K562 (cell line): ENCODE measurements at regions not wholly inside any gene's neighbourhood (a gene's known extent, or its start where the extent isn't known, plus 50 kb on each side); places are given as distances from the start of the nearest gene placed in this dataset.

Experiments
- ATAC-seq: fragments of 200-7000 bp; cut with Tn5 transposase; 3 replicates; pipeline ENCODE4 v1.9.1; 2020; ENCODE audit warnings: moderate library complexity
- BruUV-seq: library from RNA; stranded (reverse); fragments of 400-500 nt; replicated peaks from 2 replicates; lab custom pipeline; 2021; lab: Mats Ljungman, UMichigan
- CTCF ChIA-PET: fragments of 300-600 bp; formaldehyde crosslinking; extraction: SDS; loops from one replicate; lab custom pipeline; 2021; ENCODE audit warnings: low intra/inter-chr PET ratio; lab: Yijun Ruan, JAX
- POLR2A ChIA-PET: fragments of 300-600, 350-650 bp; sonication (Branson Sonifier 250); formaldehyde crosslinking; extraction: SDS; loops from one replicate; lab custom pipeline; 2021; ENCODE audit warnings: antibody characterized with exemption, inconsistent platforms; lab: Yijun Ruan, JAX
- DNase-seq, 4 experiments: peaks; one replicate each; pipeline versions ENCODE4 v3.0.0 to v3.0.0-alpha.2; 2011 to 2018; ENCODE audit warnings: low spot score in 3 of 4, mixed read lengths in 3 of 4; ENCODE audit errors: extremely low read depth in 1 of 4
- FAIRE-seq: peaks from 2 replicates; lab custom pipeline; 2011; peaks lifted over from hg19 to GRCh38; lab: Jason Lieb, UNC
- H2AFZ ChIP-seq: 2 replicates; pipeline ENCODE4 v1.6.0; 2011; ENCODE audit warnings: low read depth, low read length, control low read depth, inconsistent platforms
- H3K27ac ChIP-seq: fragments of 200-600 bp; 3 replicates; pipeline ENCODE4 v1.8.0; 2011; ENCODE audit warnings: low read depth, mild to moderate bottlenecking, control low read depth, inconsistent platforms, low read length, moderate library complexity, mixed read lengths; ENCODE audit errors: extremely low read depth
- H3K27me3 ChIP-seq, 2 experiments: fragments of 300-600 bp in 1 of 2; 2 replicates in 1 of 2; 3 replicates in 1 of 2; pipeline versions ENCODE4 v1.6.0 to v1.8.0; 2011; ENCODE audit warnings: inconsistent platforms in 2 of 2, low read length in 2 of 2, mild to moderate bottlenecking in 1 of 2, mixed read lengths in 1 of 2, moderate library complexity in 1 of 2; ENCODE audit not compliant: control insufficient read depth in 2 of 2, insufficient read depth in 2 of 2
- H3K36me3 ChIP-seq: fragments of 300-600 bp; 3 replicates; pipeline ENCODE4 v1.8.0; 2011; ENCODE audit warnings: mild to moderate bottlenecking, low read length, inconsistent platforms; ENCODE audit not compliant: control insufficient read depth, insufficient read depth
- H3K4me1 ChIP-seq, 2 experiments: fragments of 200-600 bp in 1 of 2; replicated peaks in 1 of 2; 2 replicates in 1 of 2; 3 replicates in 1 of 2; pipeline versions ENCODE4 v1.5.1 to v1.8.0; 2011; ENCODE audit warnings: inconsistent platforms in 2 of 2, low read length in 2 of 2, mild to moderate bottlenecking in 1 of 2, mixed read lengths in 1 of 2, moderate library complexity in 1 of 2; ENCODE audit not compliant: control insufficient read depth in 2 of 2, insufficient read depth in 2 of 2
- H3K4me2 ChIP-seq: 2 replicates; pipeline ENCODE4 v1.6.1; 2011; ENCODE audit warnings: low read length, control low read depth, inconsistent platforms, mixed read lengths; ENCODE audit not compliant: insufficient read depth
- H3K4me3 ChIP-seq: fragments of 200-600 bp; sonication (generic), shearing (Covaris generic); 2 replicates; pipeline ENCODE4 v1.5.1; 2016; ENCODE audit warnings: control low read depth, inconsistent platforms
- H3K79me2 ChIP-seq: fragments of 200-600 bp; 3 replicates; pipeline ENCODE4 v1.8.0; 2011; ENCODE audit warnings: low read length, inconsistent platforms; ENCODE audit not compliant: control insufficient read depth, insufficient read depth
- H3K9ac ChIP-seq, 2 experiments: 2 replicates each; pipeline versions ENCODE4 v1.6.0 to v1.6.1; 2011; ENCODE audit warnings: low read depth in 2 of 2, low read length in 2 of 2, control low read depth in 1 of 2, inconsistent platforms in 1 of 2, mild to moderate bottlenecking in 1 of 2, mixed read lengths in 1 of 2; ENCODE audit not compliant: insufficient read depth in 1 of 2
- H3K9me1 ChIP-seq: one replicate; pipeline ENCODE4 v1.6.0; 2011; ENCODE audit warnings: inconsistent platforms, mild to moderate bottlenecking, low read length, moderate library complexity; ENCODE audit not compliant: control insufficient read depth, insufficient read depth
- H3K9me3 ChIP-seq: replicated peaks from 2 replicates; pipeline ENCODE4 v1.5.1; 2011; ENCODE audit warnings: low read depth, low read length, inconsistent platforms; ENCODE audit not compliant: control insufficient read depth, insufficient read depth
- H4K20me1 ChIP-seq: replicated peaks from 2 replicates; pipeline ENCODE4 v1.6.1; 2011; ENCODE audit warnings: low read length, inconsistent platforms, mixed read lengths; ENCODE audit not compliant: control insufficient read depth, insufficient read depth
- ATF4 ChIP-seq: fragments of 450-650 bp; formaldehyde crosslinking; IDR thresholded peaks from 2 replicates; pipeline ENCODE4 v1.4.0; 2022; ENCODE audit warnings: mild to moderate bottlenecking, moderate library complexity
- GTF2A2 ChIP-seq: IDR thresholded peaks from 2 replicates; pipeline ENCODE4 v1.6.1; 2016; ENCODE audit warnings: mild to moderate bottlenecking, missing genetic modification characterization, missing compliant biosample characterization
- GTF2F1 ChIP-seq: IDR thresholded peaks from 2 replicates; pipeline ENCODE4 v1.6.1; 2011; ENCODE audit warnings: low read depth, low read length, improper control_type of control experiment
- LARP7 ChIP-seq: fragments of 450-650 bp; IDR thresholded peaks from 2 replicates; pipeline ENCODE4 v1.6.1; 2016
- NFXL1 ChIP-seq: fragments of 450-650 bp; formaldehyde crosslinking; IDR thresholded peaks from 2 replicates; pipeline ENCODE4 v1.4.0; 2021; ENCODE audit warnings: mild to moderate bottlenecking
- RB1 ChIP-seq: fragments of 450-650 bp; IDR thresholded peaks from 2 replicates; pipeline ENCODE4 v1.6.1; 2017; ENCODE audit warnings: low read depth, mild to moderate bottlenecking
- RFX7 ChIP-seq: fragments of 250-450 bp; sonication (Bioruptor Pico); IDR thresholded peaks from 2 replicates; pipeline ENCODE4 v1.5.1; 2021; ENCODE audit warnings: mild to moderate bottlenecking
- SMAD2 ChIP-seq: fragments of 150-350 bp; IDR thresholded peaks from 2 replicates; pipeline ENCODE4 v1.6.1; 2014; ENCODE audit warnings: low read depth, mild to moderate bottlenecking, low read length
- SPI1 ChIP-seq: IDR thresholded peaks from 2 replicates; pipeline ENCODE4 v1.6.1; 2011; ENCODE audit warnings: low read depth, low read length, control low read depth, borderline replicate concordance
- SREBF2 ChIP-seq: sonication (generic); formaldehyde crosslinking; IDR thresholded peaks from 2 replicates; pipeline ENCODE4 v1.4.0; 2020; ENCODE audit warnings: mild to moderate bottlenecking, missing genetic modification reagents
- TRIM28 ChIP-seq: fragments of 450-650 bp; IDR thresholded peaks from 2 replicates; pipeline ENCODE4 v1.6.1; 2017
- ZBTB1 ChIP-seq: sonication (generic); formaldehyde crosslinking; IDR thresholded peaks from 2 replicates; pipeline ENCODE4 v1.8.1; 2023; ENCODE audit warnings: missing genetic modification reagents, low read depth, mild to moderate bottlenecking, borderline replicate concordance
- ZNF395 ChIP-seq: fragments of 200-800 bp; sonication (Bioruptor generic); IDR thresholded peaks from 2 replicates; pipeline ENCODE4 v1.6.1; 2017; ENCODE audit warnings: missing genetic modification characterization, missing compliant biosample characterization
- ZNF589 ChIP-seq: fragments of 200-800 bp; sonication (Bioruptor generic); IDR thresholded peaks from 2 replicates; pipeline ENCODE4 v1.6.1; 2016; ENCODE audit warnings: low read depth, missing genetic modification characterization, missing compliant biosample characterization
- ZNF655 ChIP-seq: fragments of 250-450 bp; sonication (Bioruptor Pico); IDR thresholded peaks from 2 replicates; pipeline ENCODE4 v1.5.0; 2021
- ZZZ3 ChIP-seq: fragments of 450-650 bp; IDR thresholded peaks from 2 replicates; pipeline ENCODE4 v1.6.1; 2016; ENCODE audit warnings: antibody characterized with exemption, mild to moderate bottlenecking, moderate library complexity
- whole genome bisulfite sequencing: fragments of 100-300 bp; shearing (Covaris generic); methylation state at CpG from one replicate; pipeline ENCODE4 v1.1.6; 2016; ENCODE audit warnings: low coverage, mixed read lengths; ENCODE audit not compliant: insufficient coverage; ENCODE audit errors: missing lambda C conversion rate; 5-methylcytosine and 5-hydroxymethylcytosine counted together
- in situ Hi-C: fragments of 300-500 bp; cut with MboI; formaldehyde crosslinking; loops from 4 replicates; pipeline ENCODE4 v1.15.0; 2018; ENCODE audit warnings: inconsistent platforms, mixed read lengths
- intact Hi-C: fragments of 100-400 bp; cut with micrococcal nuclease; formaldehyde crosslinking; loops from 2 replicates; pipeline ENCODE4 v1.14.2; 2022

GRCh38 chrX:129000018-129000417, 523.3 kb downstream of the SMARCA1 start:
- Histone ChIP-seq H3K79me2 (no peaks in the 10 kb centered on the region), H3K27ac (no peak overlapping the region), H3K4me2 (no peak overlapping the region), H3K36me3 (no peaks in the 10 kb centered on the region), H3K9me1 (no peaks in the 10 kb centered on the region), H3K9ac (no peak overlapping the region), H2AFZ (no peak overlapping the region), H3K4me3 (no peak overlapping the region), H3K27me3 (no peaks in the 10 kb centered on the region), H3K4me1 (no peaks in the 10 kb centered on the region), H4K20me1 (no peaks in the 10 kb centered on the region), H3K9me3 (no peaks in the 10 kb centered on the region)
- ATAC-seq (no peak), DNase-seq (no peak), FAIRE-seq (no peak)
- intact Hi-C loops = no loop called here
- TF ChIP-seq RB1 = no peak
- no peak for TF ChIP-seq ZZZ3
- TF ChIP-seq GTF2A2 (tag) = no peak
- no peak for TF ChIP-seq ZNF589
- no peak for TF ChIP-seq ATF4
- no peak for TF ChIP-seq LARP7
- no peak for TF ChIP-seq SREBF2 (CRISPR knock-in tag)
- no peak for TF ChIP-seq ZBTB1
- no peak for TF ChIP-seq ZNF395 (CRISPR knock-in tag)
- no peak for TF ChIP-seq RFX7 (CRISPR knock-in tag)
- no peak for TF ChIP-seq GTF2F1
- TF ChIP-seq SMAD2 = no peak
- no peak for TF ChIP-seq SPI1
- TF ChIP-seq NFXL1 = no peak
- TF ChIP-seq TRIM28 = no peak
- TF ChIP-seq ZNF655 (CRISPR knock-in tag) = no peak
- POLR2A ChIA-PET = no interaction called here
- 0% methylated on average over 3 of the region's 3 CpGs for WGBS
- in situ Hi-C loops = no loop called here
- BruUV-seq = no TSS peak
- CTCF ChIA-PET = no interaction called here
